Right lobe of liver (tissue), 6 donors: ENCODE measurements at regions not wholly inside any gene's neighbourhood (a gene's known extent, or its start where the extent isn't known, plus 50 kb on each side); places are given as distances from the start of the nearest gene placed in this dataset.

Source experiments
- ATAC-seq, 4 donors: fragments of 200-7000 bp; cut with Tn5 transposase; one replicate each; pipeline ENCODE4 v1.9.1; 2020; ENCODE audit warnings: mild to moderate bottlenecking in 4 of 4, moderate library complexity in 4 of 4
- DNase-seq, 3 donors: peaks; one replicate each; pipeline ENCODE4 v3.0.0-alpha.2; 2020
- H3K27ac ChIP-seq, 3 donors: fragments of 200-600 bp; one replicate each; pipeline ENCODE4 v1.8.0; 2022
- H3K27me3 ChIP-seq, 2 donors: fragments of 200-600 bp; one replicate each; pipeline ENCODE4 v1.8.0; 2022
- H3K36me3 ChIP-seq, 4 donors: fragments of 200-600 bp; sonication (generic) in 1 of 4; one replicate each; pipeline versions ENCODE4 v1.5.1 to v1.8.0; 2017 to 2022; ENCODE audit warnings: control low read depth in 1 of 4
- H3K4me1 ChIP-seq, 4 donors: fragments of 200-600 bp; sonication (generic) in 1 of 4; one replicate each; pipeline versions ENCODE4 v1.5.1 to v1.8.0; 2017 to 2022; ENCODE audit warnings: control low read depth in 1 of 4
- H3K4me3 ChIP-seq, 3 donors: fragments of 200-600 bp; one replicate each; pipeline ENCODE4 v1.8.0; 2022
- H3K9me3 ChIP-seq, 4 donors: fragments of 200-600 bp; sonication (generic) in 1 of 4; one replicate each; pipeline versions ENCODE4 v1.5.1 to v1.8.0; 2017 to 2022; ENCODE audit warnings: control low read depth in 1 of 4
- CTCF ChIP-seq, 4 donors: fragments of 200-600 bp in 3 of 4; fragments of 450-650 bp in 1 of 4; IDR thresholded peaks; one replicate each; pipeline versions ENCODE4 v1.5.1 to v1.8.0; 2016 to 2022; ENCODE audit warnings: antibody characterized with exemption in 4 of 4, mild to moderate bottlenecking in 2 of 4
- POLR2A ChIP-seq: fragments of 450-650 bp; IDR thresholded peaks from one replicate; pipeline ENCODE4 v1.6.1; 2017; ENCODE audit warnings: antibody characterized with exemption, mild to moderate bottlenecking
- WGBS: methylation state at CpG from one replicate; pipeline ENCODE4 v1.1.6; 2018; ENCODE audit warnings: low coverage, low lambda C conversion rate; ENCODE audit not compliant: insufficient coverage; ENCODE audit errors: missing lambda C conversion rate; 5-methylcytosine and 5-hydroxymethylcytosine counted together
- intact Hi-C, 2 donors: fragments of 100-400 bp; cut with DNase I; formaldehyde crosslinking; loops; one replicate each; pipeline versions ENCODE4 v1.11.2 to v1.14.1; 2022
- donor health status: DM: no; HTN: yes; CAD: no.
- donor health status: DM: no; HTN: no; CAD: no.
- donor health status: DM: no; HTN: no; CAD: no.
- donor health status: DM: no; HTN: yes; CAD: no.
- donor health status: DM: no; HTN: yes; CAD: no.

- intact Hi-C loops, result no loop called here
- Histone ChIP-seq H3K4me3 (no peak overlapping the region), H3K9me3 (no peaks in the 10 kb centered on the region), H3K27ac (no peak overlapping the region), H3K36me3 (no peaks in the 10 kb centered on the region), H3K27me3 (no peaks in the 10 kb centered on the region), H3K4me1 (no peaks in the 10 kb centered on the region)
- no peak for DNase-seq
- WGBS, result 77% methylated on average over 4 of the region's 5 CpGs
- TF ChIP-seq CTCF (IDR thresholded peaks at IDR 0.05), result no peak
- TF ChIP-seq POLR2A, result no peak
- ATAC-seq, result no peak
These were observed 96.7 kb upstream of the RBBP6 start for GRCh38 chr16:24442631-24443030.

GRCh38 chr16:24445216-24445615 is 94.2 kb upstream of the RBBP6 start:
- TF ChIP-seq POLR2A, result no peak
- no peak for TF ChIP-seq CTCF (IDR thresholded peaks at IDR 0.05)
- H3K36me3 ChIP-seq, result no peaks in the 10 kb centered on the region
- no peaks in the 10 kb centered on the region for H3K9me3 ChIP-seq
- intact Hi-C loops, result no loop called here
- no peak for ATAC-seq
- no peak overlapping the region for H3K27ac ChIP-seq
- 81% methylated on average over 8 of the region's 8 CpGs for WGBS
- DNase-seq, result no peak
- H3K27me3 ChIP-seq, result no peaks in the 10 kb centered on the region
- no peak overlapping the region for H3K4me3 ChIP-seq
- H3K4me1 ChIP-seq, result no peaks in the 10 kb centered on the region

GRCh38 chr16:24446189-24446588 is 93.2 kb upstream of the RBBP6 start:
- WGBS, result no CpG with 5 or more reads among the region's 3 CpGs
- no peak overlapping the region for H3K27ac ChIP-seq
- H3K9me3 ChIP-seq, result no peaks in the 10 kb centered on the region
- no peaks in the 10 kb centered on the region for H3K36me3 ChIP-seq
- DNase-seq, result no peak
- H3K27me3 ChIP-seq, result no peaks in the 10 kb centered on the region
- intact Hi-C loops, result no loop called here
- no peak for ATAC-seq
- no peaks in the 10 kb centered on the region for H3K4me1 ChIP-seq
- H3K4me3 ChIP-seq, result no peak overlapping the region
- TF ChIP-seq POLR2A, result no peak
- TF ChIP-seq CTCF (IDR thresholded peaks at IDR 0.05), result no peak

- ATAC-seq, result no peak
These were observed 86.6 kb upstream of the RBBP6 start for GRCh38 chr16:24452724-24453123.

More at GRCh38 chr16:24452724-24453123, 86.6 kb upstream of the RBBP6 start:
- no peaks in the 10 kb centered on the region for H3K36me3 ChIP-seq
- H3K9me3 ChIP-seq, result no peaks in the 10 kb centered on the region
- TF ChIP-seq POLR2A (no peak), CTCF (IDR thresholded peaks at IDR 0.05) (no peak)
- no peak for DNase-seq
- no peaks in the 10 kb centered on the region for H3K27me3 ChIP-seq
- 31% methylated on average over 3 of the region's 3 CpGs for WGBS
- intact Hi-C loops, result no loop called here
- no peak overlapping the region for H3K4me3 ChIP-seq
- no peak overlapping the region for H3K27ac ChIP-seq
- H3K4me1 ChIP-seq, result no peaks in the 10 kb centered on the region
